Vagina (tissue), 2 donors: ENCODE measurements at regions not wholly inside any gene's neighbourhood (a gene's known extent, or its start where the extent isn't known, plus 50 kb on each side); places are given as distances from the start of the nearest gene placed in this dataset. TPM values are rescaled to one million over a fixed set of nuclear protein-coding genes. Genes with fewer than 3 reads are reported as not detected.

Source experiments
- DNase-seq, 2 donors: peaks; one replicate each; pipeline ENCODE4 v3.0.0-alpha.2; 2017; ENCODE audit errors: extremely low spot score in 2 of 2
- H3K27ac ChIP-seq: fragments of 200-600 bp; sonication (generic); one replicate; pipeline ENCODE4 v1.5.1; 2019
- H3K27me3 ChIP-seq: fragments of 200-600 bp; sonication (generic); one replicate; pipeline ENCODE4 v1.5.1; 2019
- H3K36me3 ChIP-seq, 2 donors: fragments of 200-600 bp; sonication (generic); one replicate each; pipeline ENCODE4 v1.5.1; 2017 to 2019
- H3K4me1 ChIP-seq: fragments of 200-600 bp; sonication (generic); one replicate; pipeline ENCODE4 v1.5.1; 2019
- H3K4me3 ChIP-seq, 2 donors: fragments of 200-600 bp; sonication (generic); 1 replicate in 1 of 2; 2 replicates in 1 of 2; pipeline ENCODE4 v1.5.1; 2016 to 2019
- H3K9me3 ChIP-seq: fragments of 200-600 bp; sonication (generic); one replicate; pipeline ENCODE4 v1.5.1; 2019
- POLR2A ChIP-seq, 2 donors: fragments of 450-650 bp; IDR thresholded peaks; one replicate each; pipeline ENCODE4 v1.6.1; 2017; ENCODE audit warnings: antibody characterized with exemption in 2 of 2, mild to moderate bottlenecking in 2 of 2, moderate library complexity in 2 of 2
- POLR2AphosphoS5 ChIP-seq, 2 donors: sonication (generic); formaldehyde crosslinking; IDR thresholded peaks; one replicate each; pipeline ENCODE4 v1.9.0; 2017; ENCODE audit warnings: antibody characterized with exemption in 2 of 2, mild to moderate bottlenecking in 2 of 2, low read depth in 1 of 2; ENCODE audit not compliant: insufficient read depth in 1 of 2
- intact Hi-C: fragments of 100-400 bp; cut with DNase I; formaldehyde crosslinking; loops from one replicate; pipeline ENCODE4 v1.15.1; 2023
- small RNA-seq: library from RNA; depleted of rRNA; stranded (forward); fragments of <200 nt; gene quantifications from one replicate; pipeline ENCODE3, GENCODE V24; 2016
- TF ChIP-seq, protein P1 (sequence below), 3 experiments: fragments of 450-650 bp in 2 of 3; fragments of 200-600 bp in 1 of 3; sonication (generic) in 1 of 3; IDR thresholded peaks; one replicate each; pipeline ENCODE4 v1.5.1; 2017 to 2019; ENCODE audit warnings: antibody characterized with exemption in 3 of 3, mild to moderate bottlenecking in 2 of 3, moderate library complexity in 2 of 3

DNA sequence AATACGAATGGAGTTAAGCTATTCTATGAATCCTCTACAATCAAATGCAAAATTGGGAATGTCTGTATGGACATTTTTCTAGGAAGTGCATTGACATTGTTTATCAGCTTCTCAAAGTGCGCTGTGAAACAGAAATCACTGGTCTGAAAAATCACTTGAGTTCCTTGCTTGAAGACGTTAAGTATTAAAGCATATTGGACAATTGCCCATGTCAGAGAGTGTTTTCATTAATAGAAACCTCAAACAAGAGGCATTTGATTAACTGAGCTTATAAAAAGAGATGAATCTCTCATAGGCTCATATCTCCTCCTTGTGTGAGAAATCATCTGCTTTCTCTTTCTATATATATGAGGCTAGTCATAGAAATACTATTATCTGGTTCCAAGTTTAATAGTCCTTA is 692.1 kb upstream of the POU3F4 start:
- intact Hi-C loops = no loop called here
- no peak for DNase-seq
- TF ChIP-seq POLR2AphosphoS5 (IDR thresholded peaks at IDR 0.05; ENCODE audit: insufficient read depth in 1 of 2, low read depth in 1 of 2) (no peak), POLR2A (IDR thresholded peaks at IDR 0.05) (no peak)
- TF ChIP-seq, protein P1, sequence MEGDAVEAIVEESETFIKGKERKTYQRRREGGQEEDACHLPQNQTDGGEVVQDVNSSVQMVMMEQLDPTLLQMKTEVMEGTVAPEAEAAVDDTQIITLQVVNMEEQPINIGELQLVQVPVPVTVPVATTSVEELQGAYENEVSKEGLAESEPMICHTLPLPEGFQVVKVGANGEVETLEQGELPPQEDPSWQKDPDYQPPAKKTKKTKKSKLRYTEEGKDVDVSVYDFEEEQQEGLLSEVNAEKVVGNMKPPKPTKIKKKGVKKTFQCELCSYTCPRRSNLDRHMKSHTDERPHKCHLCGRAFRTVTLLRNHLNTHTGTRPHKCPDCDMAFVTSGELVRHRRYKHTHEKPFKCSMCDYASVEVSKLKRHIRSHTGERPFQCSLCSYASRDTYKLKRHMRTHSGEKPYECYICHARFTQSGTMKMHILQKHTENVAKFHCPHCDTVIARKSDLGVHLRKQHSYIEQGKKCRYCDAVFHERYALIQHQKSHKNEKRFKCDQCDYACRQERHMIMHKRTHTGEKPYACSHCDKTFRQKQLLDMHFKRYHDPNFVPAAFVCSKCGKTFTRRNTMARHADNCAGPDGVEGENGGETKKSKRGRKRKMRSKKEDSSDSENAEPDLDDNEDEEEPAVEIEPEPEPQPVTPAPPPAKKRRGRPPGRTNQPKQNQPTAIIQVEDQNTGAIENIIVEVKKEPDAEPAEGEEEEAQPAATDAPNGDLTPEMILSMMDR (IDR thresholded peaks at IDR 0.05) = no peak
- Histone ChIP-seq H3K27me3 (no peaks in the 10 kb centered on the region), H3K9me3 (no peaks in the 10 kb centered on the region), H3K27ac (no peak overlapping the region), H3K4me1 (no peaks in the 10 kb centered on the region), H3K36me3 (no peaks in the 10 kb centered on the region), H3K4me3 (no peak overlapping the region)

GRCh38 chrX:82816562-82816961 is 691.5 kb upstream of the POU3F4 start:
- Histone ChIP-seq H3K36me3 (no peaks in the 10 kb centered on the region), H3K27ac (no peak overlapping the region), H3K4me1 (no peaks in the 10 kb centered on the region), H3K4me3 (no peak overlapping the region), H3K27me3 (no peaks in the 10 kb centered on the region), H3K9me3 (no peaks in the 10 kb centered on the region)
- TF ChIP-seq POLR2AphosphoS5 (IDR thresholded peaks at IDR 0.05; ENCODE audit: insufficient read depth in 1 of 2, low read depth in 1 of 2) (no peak), POLR2A (IDR thresholded peaks at IDR 0.05) (no peak)
- intact Hi-C loops = no loop called here
- DNase-seq = no peak

DNA sequence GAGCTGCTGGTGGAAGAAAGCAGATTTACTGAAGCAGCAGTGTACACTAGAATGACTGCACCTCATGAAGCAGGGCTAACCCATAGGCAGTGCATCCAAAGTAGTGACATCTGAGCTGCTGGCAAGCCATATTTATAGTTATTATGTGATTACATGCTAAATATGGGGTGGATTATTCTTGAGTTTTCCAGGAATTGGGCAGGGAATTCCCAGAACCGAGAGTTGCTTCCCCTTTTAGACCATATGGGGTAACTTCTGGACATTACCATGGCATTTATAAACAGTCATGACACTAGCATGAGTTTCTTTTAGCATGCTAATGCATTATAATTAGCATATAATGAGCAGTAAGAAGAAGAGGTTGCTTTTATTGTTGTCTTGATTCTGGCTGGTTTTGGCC is 665.8 kb upstream of the POU3F4 start:
- no peak overlapping the region for H3K27ac ChIP-seq
- H3K4me3 ChIP-seq = no peak overlapping the region
- DNase-seq = no peak
- H3K4me1 ChIP-seq = no peaks in the 10 kb centered on the region
- H3K27me3 ChIP-seq = no peaks in the 10 kb centered on the region
- no peaks in the 10 kb centered on the region for H3K36me3 ChIP-seq
- H3K9me3 ChIP-seq = no peaks in the 10 kb centered on the region
- intact Hi-C loops = no loop called here
- TF ChIP-seq POLR2AphosphoS5 (IDR thresholded peaks at IDR 0.05; ENCODE audit: insufficient read depth in 1 of 2, low read depth in 1 of 2) (no peak), POLR2A (IDR thresholded peaks at IDR 0.05) (no peak)
- TF ChIP-seq, protein P1 (IDR thresholded peaks at IDR 0.05) = no peak

- Histone ChIP-seq H3K4me1 (no peaks in the 10 kb centered on the region), H3K36me3 (no peaks in the 10 kb centered on the region), H3K27ac (no peak overlapping the region), H3K27me3 (no peaks in the 10 kb centered on the region), H3K9me3 (no peaks in the 10 kb centered on the region), H3K4me3 (no peak overlapping the region)
- DNase-seq = no peak
- no peak for TF ChIP-seq POLR2A (IDR thresholded peaks at IDR 0.05)
- intact Hi-C loops = no loop called here
These were observed 660.0 kb upstream of the POU3F4 start for GRCh38 chrX:82848111-82848510.

Small RNA genes lying in the stretch of these regions (small RNA-seq; reads per million reads assigned to genes)
- not detected for gene RF00394
